ENCODE measurements at regions not wholly inside any gene's neighbourhood (a gene's known extent, or its start where the extent isn't known, plus 50 kb on each side); places are given as distances from the start of the nearest gene placed in this dataset.

DNA sequence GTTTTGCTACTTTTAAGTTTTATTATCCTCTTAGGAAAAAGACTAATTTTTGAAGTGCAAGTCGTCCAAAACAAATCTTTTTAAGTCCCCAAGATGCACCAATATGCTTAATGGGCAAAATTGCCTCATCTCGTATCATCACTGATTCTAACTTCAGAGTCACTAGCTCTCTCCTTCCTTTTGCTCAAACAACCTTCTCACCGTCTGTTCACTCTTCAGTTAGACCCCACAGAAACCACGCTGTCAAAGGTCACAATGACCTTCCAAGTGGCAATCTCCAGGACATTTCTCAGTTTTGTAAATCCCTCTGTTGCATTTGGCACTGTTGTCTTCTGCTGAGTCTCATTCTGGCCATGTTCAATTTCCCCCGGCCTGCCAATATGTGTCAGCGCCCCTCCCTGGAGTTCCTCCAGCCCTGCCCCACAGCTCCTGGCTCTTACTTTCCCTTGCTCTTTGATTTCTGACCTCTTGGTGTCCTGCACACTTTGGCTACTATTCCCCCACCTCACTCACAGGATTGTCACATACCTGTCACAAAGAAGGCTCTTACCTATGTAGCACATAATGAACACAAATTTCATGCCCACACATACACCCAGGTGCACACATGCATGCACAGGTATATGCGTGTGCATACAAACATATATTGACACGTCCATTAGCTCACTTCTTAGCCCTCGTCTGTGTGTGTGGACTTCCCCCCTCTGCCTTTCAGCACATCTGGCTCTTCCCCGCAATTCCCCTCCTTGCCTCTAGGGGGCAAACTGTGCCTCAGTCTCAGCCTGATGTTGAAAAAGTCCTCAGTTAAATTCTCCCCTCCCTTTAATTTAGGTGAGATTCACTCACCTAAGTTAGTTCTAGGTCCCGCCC is 354.0 kb upstream of the DUSP10 start:
- DNase-seq, result peak; percentile 42

DNA sequence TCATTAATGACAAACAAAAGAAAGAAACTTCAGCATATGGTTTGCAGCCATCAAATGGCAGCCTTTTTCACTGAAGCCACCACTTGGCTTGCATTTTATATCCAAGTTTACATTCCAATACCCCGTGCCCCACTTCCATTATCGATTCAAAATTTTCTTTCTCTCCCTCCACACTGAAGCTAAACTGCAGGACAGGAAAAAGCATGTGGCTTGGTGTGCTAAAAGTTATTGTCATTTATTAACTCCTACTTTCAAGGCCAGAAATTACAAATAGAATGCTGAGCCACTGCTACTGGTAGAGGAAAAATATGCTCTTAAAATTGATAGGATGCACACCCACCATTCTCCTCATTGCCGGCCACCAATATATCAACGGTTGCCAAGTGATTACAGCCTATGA is 351.6 kb upstream of the DUSP10 start:
- no peak for DNase-seq

GRCh38 chr1:222090103-222090502 is 348.2 kb upstream of the DUSP10 start:
- no peak for DNase-seq

GRCh38 chr1:222087221-222087920 is 345.5 kb upstream of the DUSP10 start:
- no peak for DNase-seq

DNA sequence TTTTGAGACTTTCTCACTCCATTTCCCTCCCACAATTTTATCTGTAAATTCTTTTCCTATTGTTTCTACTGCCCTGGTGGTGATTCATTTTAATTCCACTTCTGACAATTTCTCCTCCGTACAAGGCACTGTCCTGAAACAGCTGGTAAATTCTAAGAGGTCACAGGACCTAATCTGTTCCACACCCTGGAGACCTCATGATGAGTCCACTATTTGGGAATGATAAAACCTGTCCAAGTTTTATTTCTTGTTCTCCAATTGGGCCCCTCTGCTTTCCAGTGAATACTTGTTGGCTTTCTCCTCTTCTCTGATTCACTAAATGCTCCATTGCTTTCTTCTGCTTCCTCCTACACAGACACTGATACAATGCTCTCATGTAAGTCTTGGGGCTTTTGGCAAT is 343.1 kb upstream of the DUSP10 start:
- DNase-seq, result no peak

- DNase-seq, result no peak
These were observed 342.2 kb upstream of the DUSP10 start for GRCh38 chr1:222084048-222084447.

- no peak for DNase-seq
These were observed 340.0 kb upstream of the DUSP10 start for GRCh38 chr1:222081859-222082258.

- no peak for DNase-seq
These were observed 337.7 kb upstream of the DUSP10 start for GRCh38 chr1:222079566-222079965.

GRCh38 chr1:222077206-222077605 is 335.3 kb upstream of the DUSP10 start:
- no peak for DNase-seq

- DNase-seq, result no peak
These were observed 332.4 kb upstream of the DUSP10 start for GRCh38 chr1:222074317-222074716.

DNA sequence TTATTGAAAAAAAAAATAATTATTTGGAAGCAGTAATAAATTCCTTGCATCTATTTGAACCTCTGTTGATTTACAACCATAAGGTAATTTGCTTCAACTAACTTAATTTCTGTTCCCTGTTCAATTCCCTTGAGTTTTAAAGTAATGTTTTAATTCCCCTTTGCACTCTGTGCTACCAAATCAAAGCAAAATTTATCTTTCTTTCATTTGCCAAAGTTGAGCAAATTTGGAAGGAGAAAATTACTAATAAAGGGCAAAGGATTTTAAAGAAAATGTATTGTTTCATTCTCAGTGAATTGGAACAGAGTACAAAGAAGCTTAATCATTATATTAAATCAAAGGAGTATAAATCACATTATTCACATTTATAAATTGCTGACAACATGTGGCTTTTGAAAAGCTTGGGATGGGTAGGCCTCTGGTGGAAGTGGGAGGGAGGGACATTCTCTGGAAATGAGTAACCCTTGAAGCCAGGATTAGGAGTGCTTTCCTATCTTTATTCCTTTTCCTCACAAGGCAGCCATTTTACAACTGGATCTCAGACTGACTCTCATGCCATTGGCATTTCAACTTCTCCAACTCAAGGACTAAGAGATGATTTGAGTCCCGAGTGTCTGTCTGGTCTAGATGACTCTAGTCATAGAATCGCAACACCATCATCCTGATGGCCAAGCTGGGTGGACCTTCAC is 331.6 kb upstream of the DUSP10 start:
- no peak for DNase-seq

- DNase-seq, result peak; percentile 38
These were observed 329.5 kb upstream of the DUSP10 start for GRCh38 chr1:222071387-222071786.

GRCh38 chr1:222068937-222069336 is 327.0 kb upstream of the DUSP10 start:
- no peak for DNase-seq

DNA sequence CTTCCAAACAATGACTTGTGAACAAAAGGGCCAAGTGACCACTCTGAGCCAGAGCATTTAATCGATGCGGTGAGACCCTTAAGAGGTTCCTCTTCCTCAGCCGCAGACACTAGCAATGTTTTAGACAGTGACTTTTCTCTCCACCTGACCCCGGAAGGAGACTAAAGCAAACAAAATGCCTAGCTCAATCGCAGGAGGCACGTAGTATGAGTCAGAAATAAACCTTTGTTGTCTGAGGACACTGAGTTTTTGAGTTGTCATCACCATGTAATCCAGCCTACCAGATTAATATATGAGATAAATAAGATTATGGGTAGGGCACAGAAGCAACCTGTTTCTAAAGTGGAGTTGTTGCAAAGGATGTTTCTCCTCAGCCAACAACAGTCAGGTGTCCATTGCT is 326.2 kb upstream of the DUSP10 start:
- no peak for DNase-seq

DNA sequence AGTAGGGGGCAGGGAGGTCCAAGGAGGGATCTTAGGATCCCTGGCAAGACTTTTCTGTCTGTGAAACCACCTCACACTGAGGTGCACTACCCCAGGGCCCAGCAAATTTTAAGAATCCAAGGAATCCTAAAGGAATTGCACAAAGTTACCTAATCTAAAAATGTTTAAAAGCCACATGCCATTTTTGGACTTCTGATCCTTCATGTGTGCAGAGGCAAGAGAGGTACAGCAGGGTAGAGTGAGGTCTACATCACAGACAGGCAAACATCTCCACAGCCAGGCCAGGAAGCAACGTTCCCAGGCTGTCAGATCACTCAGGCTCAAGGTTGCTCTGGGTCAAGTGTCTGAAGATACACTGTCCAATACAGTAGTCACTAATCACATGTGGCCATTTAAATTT is 324.6 kb upstream of the DUSP10 start:
- DNase-seq, result no peak

DNA sequence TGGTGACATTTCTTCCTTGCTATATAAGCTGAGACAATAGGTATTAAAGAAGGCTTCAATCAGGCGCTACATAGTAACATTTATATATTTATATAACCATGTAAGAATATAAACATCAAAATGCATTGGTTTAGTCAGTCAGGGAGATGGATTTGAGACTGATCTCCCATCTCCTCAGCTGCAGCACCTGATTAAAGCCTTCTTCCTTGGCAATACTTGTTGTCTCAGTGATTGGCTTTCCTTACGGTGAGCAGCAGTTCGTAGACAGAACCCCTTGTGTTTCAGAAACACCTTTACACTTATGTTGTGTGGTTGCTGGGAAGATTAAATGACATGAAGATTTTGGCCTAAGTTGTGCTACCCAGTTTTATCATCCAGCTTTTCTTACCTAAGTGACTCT is 323.3 kb upstream of the DUSP10 start:
- DNase-seq, result no peak

DNA sequence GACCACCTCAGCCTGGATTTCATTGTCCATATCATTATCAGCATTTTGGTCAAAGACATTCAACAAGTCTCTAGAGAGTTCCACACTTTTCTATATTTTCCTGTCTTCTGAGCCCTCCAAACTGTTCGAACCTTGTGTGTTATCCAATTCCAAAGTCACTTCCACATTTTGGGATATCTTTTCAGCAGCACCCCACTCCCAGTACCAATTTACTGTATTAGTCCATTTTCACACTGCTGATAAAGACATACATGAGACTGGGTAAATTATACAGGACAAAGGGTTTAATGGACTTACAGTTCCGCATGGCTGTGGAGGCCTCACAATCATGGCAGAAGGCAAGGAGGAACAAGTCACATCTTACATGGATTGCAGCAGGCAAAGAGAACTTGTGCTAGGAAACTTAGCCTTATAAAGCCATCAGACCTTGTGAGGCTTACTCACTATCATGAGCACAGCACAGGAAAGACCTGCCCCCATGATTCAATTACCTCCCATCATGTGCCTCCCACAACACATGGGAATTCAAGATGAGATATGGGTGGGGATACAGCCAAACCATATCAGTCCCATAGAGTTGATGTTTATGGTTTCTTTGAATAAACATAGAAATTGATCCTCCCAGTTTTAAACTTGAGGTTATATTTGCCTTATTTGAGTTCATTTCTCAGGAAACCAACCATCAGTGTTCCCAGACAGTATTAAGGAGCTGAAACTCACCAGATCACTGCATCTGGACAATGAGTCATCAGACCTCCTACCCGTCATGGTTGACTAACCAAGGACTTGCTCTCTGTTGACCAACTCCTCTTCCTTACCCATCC is 322.7 kb upstream of the DUSP10 start:
- DNase-seq, result no peak

DNA sequence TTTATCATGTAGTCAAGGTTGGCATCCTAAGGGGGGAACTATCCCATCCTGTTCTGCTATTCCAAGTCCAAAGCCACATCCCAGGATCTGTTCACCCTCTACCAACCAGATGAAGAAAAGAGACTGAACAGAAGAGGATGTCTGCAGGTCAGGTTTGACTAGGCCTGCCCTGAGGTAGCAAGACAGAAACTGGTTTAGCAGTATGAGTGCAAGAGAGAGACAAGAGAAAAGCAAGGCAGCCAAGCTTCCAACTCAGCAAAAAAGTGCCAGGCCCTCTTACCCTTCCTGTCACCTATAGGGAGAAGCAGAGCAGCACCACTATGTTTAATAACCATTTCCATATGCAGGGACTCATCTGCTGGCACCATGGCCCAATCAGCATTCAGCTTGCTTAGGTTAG is 320.8 kb upstream of the DUSP10 start:
- DNase-seq, result no peak

DNA sequence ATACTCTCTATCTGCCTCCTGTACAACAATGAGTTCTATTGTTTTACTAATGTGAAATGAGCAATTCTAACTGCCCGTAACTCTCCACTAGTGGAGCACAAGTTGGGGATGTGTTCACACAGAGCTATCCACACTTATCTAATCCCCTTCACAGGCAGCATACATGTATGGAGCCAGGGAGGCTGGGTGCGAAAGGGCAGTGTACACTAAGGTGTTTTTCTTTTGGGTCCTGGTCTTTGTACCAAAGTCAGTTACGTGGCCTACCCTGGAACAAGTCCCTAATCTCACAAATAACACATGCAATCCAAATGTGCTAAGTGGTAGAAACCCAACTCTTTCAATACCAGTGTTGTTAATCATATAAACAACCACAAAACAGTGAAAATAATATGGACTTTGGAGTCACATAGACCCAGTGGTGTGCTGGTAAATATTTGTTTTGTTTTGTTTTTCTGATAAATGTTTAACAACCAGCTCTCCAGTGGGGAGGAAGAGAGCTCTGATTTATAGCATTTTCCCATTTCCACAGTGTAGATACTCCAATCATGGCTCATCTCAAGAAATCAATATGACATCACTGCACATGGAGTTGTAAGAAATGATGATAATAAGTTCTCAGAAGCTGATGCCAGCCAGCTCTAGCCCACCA is 319.9 kb upstream of the DUSP10 start:
- no peak for DNase-seq

DNA sequence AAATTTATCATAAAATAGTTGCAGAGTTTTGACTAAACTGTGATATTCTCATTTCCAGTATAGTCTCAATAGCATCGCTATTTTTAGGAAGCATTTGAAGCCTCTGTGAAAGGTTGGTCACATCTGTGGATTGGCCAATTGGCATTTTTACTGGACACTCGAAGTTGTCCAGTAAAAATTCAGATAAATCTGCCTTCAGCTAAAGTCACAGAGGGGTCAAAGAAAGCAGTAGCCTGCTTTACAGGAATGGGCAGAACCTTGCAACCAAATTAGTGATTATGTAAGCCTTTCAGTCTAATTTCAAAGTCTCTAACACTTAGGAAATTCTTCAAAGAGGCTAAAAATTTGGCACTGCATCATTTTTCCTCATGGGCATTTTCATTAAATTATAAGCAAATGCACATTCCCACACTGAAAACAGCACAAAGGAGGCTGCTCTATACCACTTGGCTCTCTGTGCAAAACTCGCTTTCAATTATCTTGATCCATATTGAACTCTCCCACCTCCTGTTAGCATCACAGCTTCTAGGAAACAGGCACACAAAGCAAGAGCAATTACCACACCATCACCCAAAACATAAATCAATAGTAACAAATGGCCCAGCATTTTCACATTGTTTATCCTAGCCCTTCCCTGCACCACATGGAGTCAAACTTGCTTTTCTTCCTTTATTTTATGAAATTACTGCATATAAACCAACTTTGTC is 318.5 kb upstream of the DUSP10 start:
- DNase-seq, result peak; percentile 41

DNA sequence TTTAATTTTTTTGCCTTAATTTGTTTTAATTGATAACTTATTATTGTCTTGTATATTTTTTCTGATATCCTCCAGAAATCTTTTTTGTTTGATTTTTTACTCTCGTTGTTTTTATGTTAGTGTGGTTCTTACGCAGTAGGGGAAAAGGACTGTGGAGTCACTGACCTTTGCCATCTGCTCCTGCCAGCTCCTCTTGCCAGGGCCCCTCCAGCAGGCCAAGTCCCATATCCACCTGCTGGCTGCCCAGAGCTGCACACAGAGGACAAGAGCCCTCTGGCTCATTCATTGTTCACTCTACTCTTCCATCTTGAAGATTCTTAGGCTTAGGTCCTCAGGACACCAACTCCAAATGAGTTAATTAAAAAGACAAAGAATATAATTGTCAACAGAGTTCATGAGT is 316.4 kb upstream of the DUSP10 start:
- DNase-seq, result no peak

DNA sequence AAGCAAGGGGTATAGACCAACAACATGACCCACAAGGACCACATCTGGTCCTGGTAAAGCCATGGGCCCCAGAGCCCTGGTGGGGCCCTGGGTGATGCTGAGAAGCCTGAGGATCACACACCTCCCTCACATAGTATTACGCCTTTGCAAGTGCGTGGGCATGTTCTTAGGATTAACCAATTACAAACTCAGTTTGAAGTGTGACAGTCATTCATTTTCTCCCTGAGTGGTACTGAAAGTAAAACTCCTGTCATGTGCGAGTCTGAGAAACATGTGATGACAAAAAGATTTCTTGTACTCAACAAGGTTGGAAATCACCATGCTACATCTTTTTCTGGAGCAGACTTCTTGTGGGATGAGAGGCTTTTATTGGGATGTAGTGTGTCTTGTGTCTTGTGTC is 315.3 kb upstream of the DUSP10 start:
- DNase-seq, result no peak
